ENCODE measurements at regions not wholly inside any gene's neighbourhood (a gene's known extent, or its start where the extent isn't known, plus 50 kb on each side); places are given as distances from the start of the nearest gene placed in this dataset.
A peak's percentile ranks its signal among the peaks of the same experiment; 100 is the strongest.
"Not testable (repeated sequence)": the region's sequence is repeated elsewhere in the genome, so short reads cannot be mapped to it uniquely, and the experiment has no call there.

- DNase-seq (ENCODE audit: low spot score) = not testable (repeated sequence)
Observed at GRCh38 chr16:58878641-58879040, 144.5 kb upstream of the GOT2 start.

DNA sequence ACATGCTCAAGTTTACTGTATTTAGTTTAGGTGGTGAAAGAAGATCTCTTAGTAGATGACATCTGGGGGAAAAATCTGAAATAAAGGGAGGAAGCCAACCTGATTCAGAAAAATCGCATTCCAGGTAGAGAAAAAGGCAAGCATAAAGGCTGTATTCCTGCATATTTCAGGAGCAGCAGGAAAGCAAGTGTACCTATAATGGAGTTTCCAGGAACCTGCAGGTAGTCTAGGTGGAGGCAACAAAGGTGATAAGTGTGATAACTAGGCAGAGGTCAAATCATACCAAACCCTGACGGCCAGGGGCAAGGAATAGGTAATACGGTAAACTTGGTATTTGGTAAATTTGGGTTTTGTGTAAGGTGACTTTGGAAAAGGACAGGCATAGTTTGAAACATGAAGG is 132.8 kb upstream of the GOT2 start:
- DNase-seq (ENCODE audit: low spot score) = no peak

- DNase-seq (ENCODE audit: low spot score) = no peak
Observed at GRCh38 chr16:58863761-58864160, 129.6 kb upstream of the GOT2 start.

DNA sequence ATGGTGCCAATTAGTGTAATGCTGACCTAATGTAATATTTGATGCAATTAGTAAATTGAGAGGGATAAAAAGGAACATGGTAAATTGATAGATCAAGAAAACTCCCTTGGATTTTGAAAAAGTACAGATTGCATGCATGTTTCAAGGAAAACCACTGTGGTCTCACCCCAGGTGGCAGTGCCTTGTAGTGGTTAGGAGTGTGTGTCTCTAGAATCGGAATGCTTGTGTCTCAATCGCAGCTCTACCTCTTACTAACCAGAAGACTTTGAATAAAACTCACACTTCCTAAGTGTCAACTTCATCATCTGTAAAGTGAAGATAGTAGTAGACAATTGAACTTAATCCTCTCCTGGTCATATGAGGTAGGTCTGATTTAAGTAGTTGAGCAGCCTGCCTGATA is 128.9 kb upstream of the GOT2 start:
- DNase-seq (ENCODE audit: low spot score) = no peak

DNA sequence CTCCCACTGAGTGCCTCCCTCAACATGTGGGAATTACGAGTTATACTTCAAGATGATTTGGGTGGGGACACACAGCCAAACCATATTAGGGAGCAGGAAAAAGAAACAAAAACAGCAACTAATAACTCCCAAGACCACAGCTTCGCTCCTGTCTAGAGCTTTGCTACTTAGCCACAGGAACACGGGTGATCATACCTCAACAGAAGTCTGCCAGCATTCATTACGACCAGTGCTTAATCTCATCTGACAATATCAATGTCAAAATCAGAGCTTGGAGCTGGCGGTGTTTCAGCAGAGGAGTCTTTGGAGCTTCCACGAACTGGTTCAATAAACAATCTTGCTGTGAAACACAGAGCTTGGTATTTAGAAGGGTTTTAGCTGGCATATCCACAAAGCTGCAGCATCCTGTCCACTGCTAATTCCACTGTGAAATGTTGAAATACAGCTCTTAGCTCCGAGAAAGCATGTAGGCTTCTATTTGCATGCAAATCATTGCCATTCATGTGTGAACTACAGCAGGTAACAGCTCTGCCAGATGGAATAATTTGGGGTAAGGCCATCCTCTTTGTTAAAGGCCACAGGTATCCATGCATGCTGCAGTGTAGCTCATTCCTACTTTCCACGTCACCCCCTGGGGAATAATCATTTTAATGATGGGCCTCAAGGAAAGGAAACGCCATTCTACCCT is 128.4 kb upstream of the GOT2 start:
- DNase-seq (ENCODE audit: low spot score) = peak; percentile 48

GRCh38 chr16:58859958-58860669 is 126.0 kb upstream of the GOT2 start:
- no peak for DNase-seq (ENCODE audit: low spot score)

- DNase-seq (ENCODE audit: low spot score) = not testable (repeated sequence)
Observed at GRCh38 chr16:58858577-58858976, 124.5 kb upstream of the GOT2 start.

DNA sequence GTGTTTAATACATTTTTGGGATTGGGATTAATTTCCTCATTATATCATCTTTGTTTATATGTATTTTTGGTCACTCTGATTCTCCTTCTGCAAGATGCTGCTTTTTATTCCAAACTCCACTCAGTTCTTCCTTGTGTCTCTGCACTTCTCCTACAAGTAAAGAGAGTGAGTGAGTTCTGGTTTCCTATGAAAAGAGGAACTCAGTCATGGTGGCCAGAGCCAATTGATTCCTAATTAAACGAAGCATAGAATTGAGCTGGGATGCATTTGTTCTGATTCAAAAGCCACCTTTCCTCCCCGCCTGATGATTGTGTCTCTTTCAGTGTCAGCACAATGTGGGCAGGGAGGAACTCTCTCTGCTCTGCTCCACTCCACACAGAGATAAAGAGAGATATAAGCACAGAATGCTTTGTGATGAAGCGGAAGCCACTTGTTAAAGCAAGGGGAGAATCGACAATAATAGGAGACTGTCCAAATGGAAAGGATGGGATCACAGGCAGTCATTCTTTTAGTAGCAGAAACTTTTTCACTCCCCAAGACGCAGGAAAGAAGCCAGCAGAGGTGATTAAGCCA is 121.3 kb upstream of the GOT2 start:
- no peak for DNase-seq (ENCODE audit: low spot score)

GRCh38 chr16:58853854-58854791 is 120.0 kb upstream of the GOT2 start:
- DNase-seq (ENCODE audit: low spot score) = no peak

GRCh38 chr16:58850678-58851020 is 116.5 kb upstream of the GOT2 start:
- DNase-seq (ENCODE audit: low spot score) = no peak

DNA sequence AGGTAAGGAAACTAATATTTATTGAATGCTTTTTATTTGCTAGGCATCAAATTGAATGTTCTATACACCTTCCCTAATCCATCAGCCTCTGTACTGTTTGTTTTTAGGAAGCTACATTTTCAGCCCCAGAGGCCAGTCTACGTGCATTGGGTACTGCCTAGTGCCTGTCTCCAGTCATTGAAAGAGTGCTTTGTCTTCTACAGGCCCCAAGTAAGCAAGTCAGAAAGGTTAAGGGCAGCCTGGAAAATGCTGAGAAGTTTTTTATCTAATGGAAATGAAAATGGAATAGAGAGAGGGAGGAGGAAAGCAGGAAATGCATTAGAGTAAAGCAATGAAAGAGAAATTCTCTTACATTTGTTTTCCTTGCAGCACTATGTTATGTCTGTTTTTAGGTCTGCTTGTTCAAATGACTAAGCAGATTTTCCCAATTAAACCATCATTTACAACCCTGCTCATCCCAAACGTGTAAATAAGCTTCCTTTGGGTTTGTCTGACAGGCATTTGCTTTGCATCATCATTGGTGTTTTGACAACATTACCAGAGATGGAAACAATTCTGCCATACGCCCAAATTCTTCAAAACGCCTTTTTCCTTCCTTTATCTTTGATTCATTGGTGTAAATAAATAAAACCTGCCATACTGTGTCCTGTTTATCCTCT is 116.0 kb upstream of the GOT2 start:
- no peak for DNase-seq (ENCODE audit: low spot score)

- no peak for DNase-seq (ENCODE audit: low spot score)
Observed at GRCh38 chr16:58848662-58849002, 114.5 kb upstream of the GOT2 start.

GRCh38 chr16:58847902-58848661 is 114.0 kb upstream of the GOT2 start:
- no peak for DNase-seq (ENCODE audit: low spot score)

GRCh38 chr16:58846226-58846625 is 112.1 kb upstream of the GOT2 start:
- DNase-seq (ENCODE audit: low spot score) = not testable (repeated sequence)

GRCh38 chr16:58843675-58844074 is 109.6 kb upstream of the GOT2 start:
- peak; percentile 18 for DNase-seq (ENCODE audit: low spot score)

DNA sequence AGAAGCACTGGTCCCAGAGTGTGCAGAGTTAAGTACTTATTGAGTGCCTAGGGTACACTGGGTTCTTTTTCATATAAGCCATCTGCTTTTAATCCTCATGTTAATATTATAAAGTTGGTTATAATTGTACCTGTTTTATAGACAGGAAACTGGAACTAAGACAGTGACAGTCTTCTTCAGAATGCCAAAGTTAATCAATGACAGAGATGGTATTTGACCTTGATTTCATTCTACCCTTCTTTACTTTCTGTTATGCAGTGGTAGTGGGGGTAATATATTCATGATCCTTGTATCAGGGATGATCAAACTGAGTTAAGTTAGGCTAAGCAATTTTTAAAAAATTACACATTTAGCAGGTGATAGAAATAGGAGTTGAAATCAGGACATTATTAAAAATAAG is 108.6 kb upstream of the GOT2 start:
- DNase-seq (ENCODE audit: low spot score) = no peak

- DNase-seq (ENCODE audit: low spot score) = no peak
Observed at GRCh38 chr16:58842156-58842555, 108.0 kb upstream of the GOT2 start.

- no peak for DNase-seq (ENCODE audit: low spot score)
Observed at GRCh38 chr16:58837950-58838349, 103.8 kb upstream of the GOT2 start.

GRCh38 chr16:58836427-58836826 is 102.3 kb upstream of the GOT2 start:
- DNase-seq (ENCODE audit: low spot score) = no peak

DNA sequence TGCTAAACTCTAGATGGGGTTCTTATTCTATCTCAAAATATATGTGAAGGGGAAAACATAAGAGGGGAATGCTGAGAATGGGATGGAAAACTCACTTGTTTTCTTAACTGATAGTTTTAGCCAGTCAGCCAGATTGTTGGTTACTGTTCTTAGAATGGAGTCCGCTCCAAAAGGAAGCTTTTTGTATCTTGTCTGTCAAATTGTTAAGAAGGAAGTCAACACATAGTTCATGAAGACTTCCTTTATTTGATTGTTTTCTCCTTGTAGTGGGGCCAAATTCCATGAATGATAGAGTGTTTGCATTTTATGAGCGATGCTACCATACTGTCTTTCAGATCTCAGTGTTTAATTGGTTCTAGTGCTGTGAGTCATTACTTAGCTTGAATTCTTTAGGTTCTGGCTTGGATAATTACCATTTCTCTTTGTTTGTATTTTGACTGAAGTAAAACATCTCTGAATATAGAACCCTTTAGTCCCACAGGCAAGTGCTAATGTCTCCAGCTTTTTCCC is 98.3 kb upstream of the GOT2 start:
- DNase-seq (ENCODE audit: low spot score) = no peak

GRCh38 chr16:58831386-58831785 is 97.3 kb upstream of the GOT2 start:
- DNase-seq (ENCODE audit: low spot score) = no peak

All from iPS-NIHi11 (cell line).